ENCODE measurements at regions not wholly inside any gene's neighbourhood (a gene's known extent, or its start where the extent isn't known, plus 50 kb on each side); places are given as distances from the start of the nearest gene placed in this dataset.

DNA sequence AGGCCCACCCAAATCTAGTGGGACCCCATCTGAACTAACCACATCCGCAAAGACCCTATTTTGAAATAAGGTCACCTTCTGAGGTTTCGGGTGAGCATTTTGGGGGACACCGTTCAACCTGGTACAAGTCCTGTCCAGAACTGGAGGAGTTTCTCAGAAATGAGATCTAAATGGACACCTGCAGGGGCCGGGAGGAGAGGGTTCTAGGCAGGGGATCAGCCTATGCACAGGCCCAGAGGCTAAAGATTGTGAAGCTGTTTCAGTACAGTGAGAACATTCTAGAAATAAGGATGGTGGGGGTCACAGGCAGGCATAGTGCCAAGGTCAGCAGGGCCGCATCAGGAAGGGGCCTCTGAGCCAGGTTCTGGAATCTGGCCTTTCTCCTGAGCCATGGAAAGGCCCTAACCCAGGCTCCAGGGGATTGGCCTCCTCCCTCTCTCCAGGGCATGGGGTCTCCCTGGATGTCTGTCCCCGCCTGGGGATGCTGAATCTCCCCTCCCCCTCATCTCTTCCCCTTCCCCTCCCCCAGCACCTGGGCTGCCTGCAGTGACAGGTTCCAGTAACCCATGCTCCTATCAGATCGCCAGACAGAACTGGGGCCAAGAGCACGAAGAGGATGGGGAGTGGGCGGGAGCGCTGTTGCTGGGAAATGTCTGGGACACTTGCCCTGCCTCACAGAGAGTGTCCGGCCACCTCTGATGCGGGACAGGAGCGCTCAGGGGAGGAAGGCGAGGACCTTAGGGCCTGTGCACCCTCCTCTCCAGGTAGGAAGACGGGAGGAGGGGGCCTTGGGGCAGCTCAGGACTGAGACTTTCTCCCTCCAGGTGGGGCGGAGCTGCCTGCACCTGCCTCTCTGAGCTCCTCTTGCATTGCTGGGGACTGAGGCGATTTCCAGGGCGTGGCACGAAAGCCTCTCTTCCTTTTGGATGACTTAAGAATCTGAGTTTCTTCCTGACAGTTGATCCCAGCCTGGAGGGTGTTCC lies 321.4 kb upstream of the TNRC6C start:
- no peak overlapping the region for H3K4me3 ChIP-seq
- DNase-seq (no peak), ATAC-seq (ENCODE audit: low FRiP score in 2 of 2) (no peak)

DNA sequence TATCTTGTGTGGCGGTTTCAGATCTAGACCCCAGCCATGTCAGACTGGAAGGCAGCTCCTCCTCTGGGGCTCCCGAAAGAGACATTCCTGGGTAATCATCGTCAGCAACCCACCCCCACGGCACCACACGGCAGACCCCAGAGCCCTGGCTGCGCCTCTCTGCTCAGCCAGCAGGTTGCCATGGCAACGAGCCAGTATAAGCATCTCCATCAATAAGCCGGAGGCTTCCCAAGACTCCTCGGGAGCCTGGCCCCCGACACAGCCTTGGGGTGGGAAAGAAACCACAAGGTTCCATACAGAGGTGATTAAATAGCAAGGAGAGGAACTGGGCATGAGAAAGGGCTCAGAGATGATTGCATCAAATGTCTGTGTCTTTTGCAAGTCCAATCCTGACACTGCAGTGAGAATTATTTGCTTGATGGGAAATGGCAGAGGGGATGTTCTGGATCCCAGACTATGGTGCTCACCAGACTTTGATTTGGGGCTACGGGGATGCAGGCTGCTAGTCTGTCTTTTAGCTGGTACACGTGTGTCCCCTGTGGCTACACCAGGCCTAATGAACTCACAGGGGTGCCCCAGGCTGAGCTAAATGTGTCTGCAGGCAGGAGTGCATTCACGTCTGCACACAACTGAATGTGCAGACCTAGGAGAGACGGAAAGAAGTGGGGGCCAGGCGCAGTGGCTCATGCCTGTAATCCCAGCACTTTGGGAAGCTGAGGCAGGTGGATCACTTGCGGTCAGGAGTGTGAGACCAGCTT lies 320.5 kb upstream of the TNRC6C start:
- Histone ChIP-seq H3K27me3 (no peaks in the 10 kb centered on the region), H3K4me1 (no peaks in the 10 kb centered on the region), H3K9me3 (no peaks in the 10 kb centered on the region), H3K4me3 (no peak overlapping the region), H3K27ac (no peak overlapping the region), H3K36me3 (no peaks in the 10 kb centered on the region)
- 59 to 68% methylated on average over 16 of the region's 16 CpGs for WGBS, 2 donors
- DNase-seq = no peak
- TF ChIP-seq, protein P1, sequence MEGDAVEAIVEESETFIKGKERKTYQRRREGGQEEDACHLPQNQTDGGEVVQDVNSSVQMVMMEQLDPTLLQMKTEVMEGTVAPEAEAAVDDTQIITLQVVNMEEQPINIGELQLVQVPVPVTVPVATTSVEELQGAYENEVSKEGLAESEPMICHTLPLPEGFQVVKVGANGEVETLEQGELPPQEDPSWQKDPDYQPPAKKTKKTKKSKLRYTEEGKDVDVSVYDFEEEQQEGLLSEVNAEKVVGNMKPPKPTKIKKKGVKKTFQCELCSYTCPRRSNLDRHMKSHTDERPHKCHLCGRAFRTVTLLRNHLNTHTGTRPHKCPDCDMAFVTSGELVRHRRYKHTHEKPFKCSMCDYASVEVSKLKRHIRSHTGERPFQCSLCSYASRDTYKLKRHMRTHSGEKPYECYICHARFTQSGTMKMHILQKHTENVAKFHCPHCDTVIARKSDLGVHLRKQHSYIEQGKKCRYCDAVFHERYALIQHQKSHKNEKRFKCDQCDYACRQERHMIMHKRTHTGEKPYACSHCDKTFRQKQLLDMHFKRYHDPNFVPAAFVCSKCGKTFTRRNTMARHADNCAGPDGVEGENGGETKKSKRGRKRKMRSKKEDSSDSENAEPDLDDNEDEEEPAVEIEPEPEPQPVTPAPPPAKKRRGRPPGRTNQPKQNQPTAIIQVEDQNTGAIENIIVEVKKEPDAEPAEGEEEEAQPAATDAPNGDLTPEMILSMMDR (IDR thresholded peaks at IDR 0.05) = no peak
- no peak for TF ChIP-seq EP300 (IDR thresholded peaks at IDR 0.05)
- no peak for TF ChIP-seq POLR2AphosphoS5 (IDR thresholded peaks at IDR 0.05)
- no peak for TF ChIP-seq POLR2A (IDR thresholded peaks at IDR 0.05)
- no peak for ATAC-seq (ENCODE audit: low FRiP score in 2 of 2)

More for the DNA sequence above, 321.4 kb upstream of the TNRC6C start:
- TF ChIP-seq POLR2AphosphoS5 (IDR thresholded peaks at IDR 0.05) = no peak
- TF ChIP-seq, protein P1 (IDR thresholded peaks at IDR 0.05) = no peak
- no peaks in the 10 kb centered on the region for H3K27me3 ChIP-seq
- H3K9me3 ChIP-seq = no peaks in the 10 kb centered on the region
- H3K4me1 ChIP-seq = no peaks in the 10 kb centered on the region
- 74 to 83% methylated on average over 11 to 18 of the region's 19 CpGs for WGBS, 2 donors
- no peak overlapping the region for H3K27ac ChIP-seq
- H3K36me3 ChIP-seq = no peaks in the 10 kb centered on the region

DNA sequence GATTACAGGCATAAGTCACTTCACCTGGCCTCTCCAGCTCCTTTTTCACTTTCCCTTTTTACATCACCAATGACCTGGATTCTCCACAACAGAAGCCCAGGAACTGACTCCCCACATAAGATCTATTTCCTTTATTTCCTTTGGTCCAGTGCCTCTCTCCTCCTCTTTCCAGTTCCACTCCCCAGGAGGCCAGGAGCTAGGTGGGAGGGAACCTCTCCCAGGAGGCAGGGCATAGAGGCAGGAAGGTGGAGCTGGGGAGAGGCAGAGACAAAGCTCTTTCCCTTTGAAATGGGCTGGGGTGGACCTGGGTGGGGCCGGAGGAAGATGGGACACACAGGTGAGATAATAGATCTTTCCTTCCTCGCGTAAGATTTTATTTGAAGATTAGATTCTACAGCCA lies 318.3 kb upstream of the TNRC6C start:
- Histone ChIP-seq H3K36me3 (no peaks in the 10 kb centered on the region), H3K27me3 (no peaks in the 10 kb centered on the region), H3K4me3 (no peak overlapping the region), H3K27ac (no peak overlapping the region), H3K4me1 (peaks cover 0 to 2% (median 0%) of the 10 kb centered on the region in 4 donors), H3K9me3 (no peaks in the 10 kb centered on the region)
- TF ChIP-seq, protein P1 (IDR thresholded peaks at IDR 0.05) = no peak
- TF ChIP-seq POLR2AphosphoS5 (IDR thresholded peaks at IDR 0.05) (no peak), EP300 (IDR thresholded peaks at IDR 0.05) (no peak), POLR2A (IDR thresholded peaks at IDR 0.05) (no peak)
- ATAC-seq (ENCODE audit: low FRiP score in 2 of 2) (no peak), DNase-seq (no peak)
- 85 to 92% methylated on average over 3 of the region's 3 CpGs for WGBS, 2 donors

DNA sequence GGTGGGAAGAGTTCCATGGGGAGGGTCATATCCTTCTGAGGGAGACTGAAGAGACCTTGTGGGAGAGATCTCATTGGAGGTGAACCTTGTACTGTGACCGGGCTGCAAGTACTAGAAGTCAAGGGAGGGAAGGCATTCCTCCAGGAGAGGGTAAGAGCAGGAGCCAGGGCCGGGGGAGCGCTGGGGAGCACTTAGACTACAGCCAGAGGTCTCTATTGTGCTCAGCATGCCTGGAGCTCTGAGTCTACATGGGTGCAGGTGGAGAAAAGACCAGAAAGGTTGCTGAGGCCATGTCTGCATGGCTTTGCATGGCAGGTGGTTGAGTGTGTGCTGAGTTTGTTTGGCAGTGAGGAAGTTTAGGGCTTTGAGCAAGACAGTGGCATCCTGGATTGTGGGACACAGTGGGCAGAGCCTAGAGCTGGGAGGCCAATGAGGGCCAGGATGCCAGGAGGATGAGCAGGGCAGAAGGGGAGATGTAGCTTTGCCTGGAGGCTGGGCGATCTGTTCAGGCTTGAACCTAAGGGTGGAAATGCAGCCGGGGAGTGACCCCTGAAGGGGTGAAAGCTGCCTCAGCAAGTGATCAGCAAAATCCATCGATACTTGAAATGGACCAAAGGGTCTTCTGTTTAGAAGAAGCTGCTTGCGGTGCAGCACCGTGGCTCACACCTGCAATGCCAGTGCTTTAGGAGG lies 317.4 kb upstream of the TNRC6C start:
- no peaks in the 10 kb centered on the region for H3K36me3 ChIP-seq
- no peak for DNase-seq
- no peak overlapping the region for H3K27ac ChIP-seq
- no peaks in the 10 kb centered on the region for H3K9me3 ChIP-seq
- peaks cover 0 to 8% (median 0%) of the 10 kb centered on the region in 4 donors for H3K4me1 ChIP-seq
- WGBS, 2 donors = 85 to 90% methylated on average over 8 of the region's 8 CpGs
- TF ChIP-seq POLR2A (IDR thresholded peaks at IDR 0.05) = no peak
- TF ChIP-seq EP300 (IDR thresholded peaks at IDR 0.05) = no peak
- TF ChIP-seq, protein P1 (IDR thresholded peaks at IDR 0.05) = no peak
- TF ChIP-seq POLR2AphosphoS5 (IDR thresholded peaks at IDR 0.05) = no peak
- no peak overlapping the region for H3K4me3 ChIP-seq
- no peak for ATAC-seq (ENCODE audit: low FRiP score in 2 of 2)
- no peaks in the 10 kb centered on the region for H3K27me3 ChIP-seq

All from upper lobe of left lung (tissue), 6 donors.